CD4-positive, alpha-beta T cell (primary cell): ENCODE measurements at regions not wholly inside any gene's neighbourhood (a gene's known extent, or its start where the extent isn't known, plus 50 kb on each side); places are given as distances from the start of the nearest gene placed in this dataset.

Source experiments
- ATAC-seq: fragments of 200-7000 bp; cut with Tn5 transposase; one replicate; pipeline ENCODE4 v1.10.0; 2022; ENCODE audit warnings: mild to moderate bottlenecking; ENCODE audit not compliant: poor library complexity
- CTCF ChIA-PET: fragments of 350-600 bp; sonication (Branson Sonifier 250); formaldehyde crosslinking; loops from one replicate; lab custom pipeline; 2021; ENCODE audit warnings: antibody characterized with exemption, inconsistent platforms; lab: Charles Lee
- POLR2A ChIA-PET: fragments of 350-600 bp; sonication (Branson Sonifier 250); formaldehyde crosslinking; loops from one replicate; lab custom pipeline; 2021; ENCODE audit warnings: antibody characterized with exemption, inconsistent platforms; lab: Charles Lee
- DNase-seq, 14 experiments: peaks; one replicate each; pipeline ENCODE4 v3.0.0-alpha.2; 2013 to 2020; ENCODE audit warnings: mixed read lengths in 2 of 14
- H3K27ac ChIP-seq, 2 donors: one replicate each; pipeline versions ENCODE4 v1.5.1 to v1.7.0; 2013; ENCODE audit warnings: low read length in 2 of 2, low read depth in 1 of 2, mild to moderate bottlenecking in 1 of 2
- H3K27me3 ChIP-seq, 2 experiments: 1 replicate in 1 of 2; 2 replicates in 1 of 2; pipeline versions ENCODE4 v1.6.1 to v1.7.0; 2013; ENCODE audit warnings: low read length in 2 of 2, control low read depth in 1 of 2, mild to moderate bottlenecking in 1 of 2, moderate library complexity in 1 of 2; ENCODE audit not compliant: insufficient read depth in 2 of 2, control insufficient read depth in 1 of 2
- H3K36me3 ChIP-seq: one replicate; pipeline ENCODE4 v1.6.1; 2013; ENCODE audit warnings: low read length, control low read depth; ENCODE audit not compliant: insufficient read depth
- H3K4me1 ChIP-seq: one replicate; pipeline ENCODE4 v1.6.1; 2013; ENCODE audit warnings: low read length, control low read depth; ENCODE audit not compliant: insufficient read depth
- H3K4me3 ChIP-seq: one replicate; pipeline ENCODE4 v1.5.1; 2013; ENCODE audit warnings: mild to moderate bottlenecking, low read length, moderate library complexity
- H3K9me3 ChIP-seq, 2 experiments: 1 replicate in 1 of 2; 2 replicates in 1 of 2; pipeline versions ENCODE4 v1.6.1 to v1.7.0; 2013; ENCODE audit warnings: low read length in 2 of 2, mild to moderate bottlenecking in 2 of 2, control low read depth in 1 of 2, moderate library complexity in 1 of 2; ENCODE audit not compliant: control insufficient read depth in 1 of 2, insufficient read depth in 1 of 2
- H3K27ac Mint-ChIP-seq: one replicate; pipeline ENCODE4 v1.8.0; 2020; ENCODE audit warnings: mixed read lengths
- H3K27me3 Mint-ChIP-seq: one replicate; pipeline ENCODE4 v1.8.0; 2021; ENCODE audit warnings: mixed read lengths
- H3K36me3 Mint-ChIP-seq: one replicate; pipeline ENCODE4 v1.8.0; 2021; ENCODE audit warnings: low read depth, mixed read lengths
- H3K4me1 Mint-ChIP-seq: one replicate; pipeline ENCODE4 v1.8.0; 2021; ENCODE audit warnings: low read depth, mixed read lengths
- H3K4me3 Mint-ChIP-seq: one replicate; pipeline ENCODE4 v1.8.0; 2020; ENCODE audit warnings: mild to moderate bottlenecking, mixed read lengths
- H3K9me3 Mint-ChIP-seq: one replicate; pipeline ENCODE4 v1.8.0; 2020; ENCODE audit warnings: mixed read lengths
- CTCF ChIP-seq: fragments of 200-600 bp; IDR thresholded peaks from one replicate; pipeline ENCODE4 v1.8.0; 2022; ENCODE audit warnings: antibody characterized with exemption, mild to moderate bottlenecking
- intact Hi-C, 2 experiments: fragments of 100-400 bp; cut with DNase I in 1 of 2; cut with micrococcal nuclease in 1 of 2; formaldehyde crosslinking; loops; one replicate each; pipeline versions ENCODE4 v1.15.1 to v1.9.0; 2023 to 2025; cut with DNase I, micrococcal nuclease

- CTCF ChIA-PET = no interaction called here
- H3K36me3 ChIP-seq = no peaks in the 10 kb centered on the region
- POLR2A ChIA-PET = no interaction called here
- H3K27me3 ChIP-seq = no peaks in the 10 kb centered on the region
- peaks cover 3% of the 10 kb centered on the region for H3K27me3 Mint-ChIP-seq
- H3K4me1 Mint-ChIP-seq = no peaks in the 10 kb centered on the region
- no peaks in the 10 kb centered on the region for H3K9me3 Mint-ChIP-seq
- H3K27ac Mint-ChIP-seq = no peak overlapping the region
- no peaks in the 10 kb centered on the region for H3K4me1 ChIP-seq
- no peak overlapping the region for H3K27ac ChIP-seq
- H3K4me3 ChIP-seq = no peak overlapping the region
- intact Hi-C loops = no loop called here
- DNase-seq = no peak
- no peak overlapping the region for H3K4me3 Mint-ChIP-seq
- H3K9me3 ChIP-seq = no peaks in the 10 kb centered on the region
- TF ChIP-seq CTCF = no peak
- no peak for ATAC-seq
- H3K36me3 Mint-ChIP-seq = no peaks in the 10 kb centered on the region
These were observed 184.4 kb upstream of the DOK6 start for GRCh38 chr18:69216321-69216720.

DNA sequence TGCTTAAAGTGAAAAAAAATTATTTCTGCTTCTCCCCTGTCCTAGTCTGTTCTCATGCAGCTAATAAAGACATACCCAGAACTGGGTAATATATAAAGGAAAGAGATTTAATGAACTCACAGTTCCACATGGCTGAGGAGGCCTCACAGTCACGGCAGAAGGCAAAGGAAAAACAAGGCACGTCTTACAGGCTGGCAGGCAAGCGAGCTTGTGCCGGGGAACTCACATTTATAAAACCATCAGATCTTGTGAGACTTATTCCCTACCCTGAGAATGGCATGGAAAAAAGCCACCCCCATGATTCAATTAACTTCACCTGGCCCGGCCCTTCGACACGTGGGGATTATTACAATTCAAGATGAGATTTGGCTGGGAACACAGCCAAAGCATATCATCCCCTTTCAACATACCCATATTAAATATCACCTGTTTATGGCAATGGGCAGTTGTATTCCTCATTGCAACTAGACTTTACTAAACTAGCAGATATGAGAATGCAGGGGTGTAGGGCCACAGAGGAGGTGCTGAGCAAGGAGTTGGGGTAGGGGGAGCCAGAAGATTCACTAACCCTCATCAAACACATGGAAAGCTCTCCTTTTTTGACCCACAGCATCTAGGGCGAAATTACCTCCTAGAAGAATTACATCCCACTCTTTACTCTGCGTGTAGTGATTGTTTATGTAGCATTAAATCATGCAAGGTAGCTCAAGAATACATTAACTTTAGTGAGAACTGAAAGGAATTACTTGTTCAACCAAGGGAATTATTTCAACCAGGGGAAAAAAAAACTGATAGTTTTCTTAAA is 183.3 kb upstream of the DOK6 start:
- Histone ChIP-seq H3K4me3 (no peak overlapping the region), H3K27me3 (no peaks in the 10 kb centered on the region), H3K9me3 (no peaks in the 10 kb centered on the region), H3K36me3 (no peaks in the 10 kb centered on the region), H3K27ac (no peak overlapping the region), H3K4me1 (no peaks in the 10 kb centered on the region)
- ATAC-seq (no peak), DNase-seq (no peak)
- POLR2A ChIA-PET = no interaction called here
- Mint-ChIP-seq H3K27ac (no peak overlapping the region), H3K36me3 (no peaks in the 10 kb centered on the region), H3K4me3 (no peak overlapping the region), H3K27me3 (peaks cover 3% of the 10 kb centered on the region), H3K9me3 (no peaks in the 10 kb centered on the region), H3K4me1 (no peaks in the 10 kb centered on the region)
- intact Hi-C loops = no loop called here
- no peak for TF ChIP-seq CTCF
- CTCF ChIA-PET = interaction anchor here (0.6 kb wide), 2 partner anchors 14 to 1800 kb away, joined by 3 read pairs; no protein-coding TSS in a partner anchor

- H3K27me3 Mint-ChIP-seq = peaks cover 3% of the 10 kb centered on the region
- no peaks in the 10 kb centered on the region for H3K4me1 Mint-ChIP-seq
These were observed 180.2 kb upstream of the DOK6 start for GRCh38 chr18:69220529-69220928.

More at GRCh38 chr18:69220529-69220928, 180.2 kb upstream of the DOK6 start:
- Histone ChIP-seq H3K4me1 (no peaks in the 10 kb centered on the region), H3K4me3 (no peak overlapping the region), H3K27ac (no peak overlapping the region), H3K36me3 (no peaks in the 10 kb centered on the region), H3K9me3 (no peaks in the 10 kb centered on the region), H3K27me3 (no peaks in the 10 kb centered on the region)
- intact Hi-C loops = no loop called here
- TF ChIP-seq CTCF = no peak
- DNase-seq = no peak
- no peaks in the 10 kb centered on the region for H3K36me3 Mint-ChIP-seq
- ATAC-seq = no peak
- CTCF ChIA-PET = no interaction called here
- H3K9me3 Mint-ChIP-seq = no peaks in the 10 kb centered on the region
- POLR2A ChIA-PET = no interaction called here
- H3K4me3 Mint-ChIP-seq = no peak overlapping the region
- no peak overlapping the region for H3K27ac Mint-ChIP-seq
